ENCODE measurements at regions not wholly inside any gene's neighbourhood (a gene's known extent, or its start where the extent isn't known, plus 50 kb on each side); places are given as distances from the start of the nearest gene placed in this dataset.

DNA sequence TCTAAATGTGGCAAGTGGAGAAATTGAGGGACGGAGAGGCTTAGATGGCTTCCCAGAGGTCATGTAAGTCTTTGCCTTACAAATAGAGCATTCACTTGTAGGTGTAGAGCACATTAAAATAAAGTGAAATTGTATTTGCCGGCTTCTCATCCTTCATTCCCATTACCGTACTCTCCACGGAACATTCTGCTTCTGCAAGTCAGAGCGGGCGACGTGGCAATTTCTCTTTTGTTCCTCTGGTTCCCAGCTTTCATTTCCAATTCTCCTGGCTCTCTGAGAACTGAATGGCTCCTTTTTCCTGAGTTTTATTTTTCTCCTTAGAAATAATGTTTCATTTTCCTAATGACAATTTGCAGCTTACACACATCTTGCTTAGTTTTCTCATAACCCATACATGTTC is 51.3 kb upstream of the PFKP start:
- DNase-seq (ENCODE audit: low read depth) = no peak

- DNase-seq (ENCODE audit: low read depth) = no peak
These were observed 52.4 kb upstream of the PFKP start for GRCh38 chr10:3014968-3015367.

DNA sequence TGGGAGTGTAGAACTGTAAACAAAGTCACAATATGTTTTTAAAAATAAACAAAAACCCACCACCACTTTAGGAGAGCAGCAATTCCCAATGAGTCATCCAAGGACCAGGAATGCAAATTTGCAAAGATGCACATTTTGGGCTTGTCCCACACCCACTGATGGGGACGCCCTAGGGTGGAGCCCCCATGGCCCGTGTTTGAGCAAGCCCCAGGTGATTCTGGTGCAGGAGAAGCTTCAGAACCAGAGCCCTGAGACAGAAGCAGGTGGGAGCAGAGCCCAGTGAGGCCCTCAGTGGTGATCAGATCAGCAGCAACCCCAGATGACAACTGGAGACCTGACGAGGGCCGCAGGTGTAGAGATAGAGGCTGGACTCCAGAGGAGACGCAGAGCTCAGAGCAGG is 55.1 kb upstream of the PFKP start:
- DNase-seq (ENCODE audit: low read depth) = no peak

GRCh38 chr10:3010816-3011460 is 56.4 kb upstream of the PFKP start:
- DNase-seq (ENCODE audit: low read depth) = no peak

- DNase-seq (ENCODE audit: low read depth) = no peak
These were observed 57.0 kb upstream of the PFKP start for GRCh38 chr10:3010334-3010733.

GRCh38 chr10:3009341-3009740 is 58.0 kb upstream of the PFKP start:
- DNase-seq (ENCODE audit: low read depth) = no peak

DNA sequence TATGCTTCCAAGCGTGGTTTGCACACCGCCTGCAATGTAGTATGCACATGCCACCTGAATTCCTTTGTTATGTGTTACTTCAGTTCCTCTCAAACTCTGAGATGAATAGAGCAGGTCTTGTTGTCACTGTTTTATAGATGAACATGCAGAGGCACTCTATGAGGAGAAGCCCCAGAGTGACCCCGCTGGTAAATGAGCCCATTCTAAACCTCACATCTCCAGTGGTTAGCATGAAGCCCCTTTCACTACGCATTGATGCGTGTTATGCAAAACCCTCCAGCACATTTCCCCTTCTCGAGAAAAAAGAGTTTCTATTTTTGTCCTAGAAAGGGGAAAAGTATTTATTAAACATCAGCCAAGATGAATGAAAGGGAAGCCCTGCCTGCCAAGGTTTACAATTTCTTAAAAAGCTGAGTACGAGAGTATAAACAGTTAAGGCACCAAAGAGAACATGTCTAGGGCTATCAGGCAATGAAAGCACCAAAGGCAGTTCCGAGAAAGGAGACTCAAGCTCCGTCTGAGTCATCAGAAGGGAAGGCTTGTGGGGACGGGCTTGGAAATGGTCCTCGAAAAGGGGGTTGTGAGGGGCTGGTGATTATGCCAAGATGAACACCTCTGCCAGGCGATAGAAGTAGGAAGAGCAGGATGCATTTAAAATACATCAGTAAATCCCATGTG is 58.7 kb upstream of the PFKP start:
- no peak for DNase-seq (ENCODE audit: low read depth)

- DNase-seq (ENCODE audit: low read depth) = no peak
These were observed 60.7 kb upstream of the PFKP start for GRCh38 chr10:3006607-3007006.

DNA sequence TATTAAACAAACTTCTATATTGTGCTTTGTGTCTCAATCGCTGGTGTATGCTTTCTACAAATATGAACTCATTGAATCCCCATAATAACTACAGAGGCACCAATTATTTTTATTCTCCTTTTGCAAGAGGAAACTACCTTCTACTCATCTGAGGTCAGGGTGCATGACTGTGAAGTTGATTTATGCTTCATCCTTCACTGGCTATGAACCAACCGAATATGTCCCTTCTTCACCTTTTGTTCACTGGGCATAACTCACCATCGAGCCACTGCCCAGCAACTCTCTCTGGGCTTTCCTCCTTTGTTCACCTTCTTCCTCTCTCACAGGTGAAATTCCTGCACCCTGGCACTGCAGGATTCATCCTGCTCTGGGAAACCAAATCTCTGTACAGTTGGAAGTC is 61.3 kb upstream of the PFKP start:
- no peak for DNase-seq (ENCODE audit: low read depth)

DNA sequence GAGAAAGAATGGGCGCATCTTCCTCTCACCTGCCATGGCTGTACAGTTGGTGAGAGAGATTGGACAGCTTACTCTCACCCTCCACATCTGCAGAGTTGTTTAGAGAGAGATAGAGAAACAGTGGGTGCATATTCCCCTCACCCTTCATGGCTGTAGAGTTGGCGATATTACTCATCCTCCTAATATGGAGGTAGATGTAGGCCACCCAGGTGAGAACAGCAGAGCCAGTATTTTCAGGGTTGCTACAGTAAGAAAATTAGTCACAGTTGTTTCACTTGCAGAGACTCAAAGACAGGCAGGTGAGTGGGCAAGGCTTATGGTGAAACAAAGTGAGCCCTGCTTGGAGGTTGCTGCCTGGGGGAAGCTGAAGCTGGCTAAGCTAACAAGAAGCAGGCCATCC is 65.0 kb upstream of the PFKP start:
- DNase-seq (ENCODE audit: low read depth) = no peak

- DNase-seq (ENCODE audit: low read depth) = no peak
These were observed 67.3 kb upstream of the PFKP start for GRCh38 chr10:3000048-3000447.

DNA sequence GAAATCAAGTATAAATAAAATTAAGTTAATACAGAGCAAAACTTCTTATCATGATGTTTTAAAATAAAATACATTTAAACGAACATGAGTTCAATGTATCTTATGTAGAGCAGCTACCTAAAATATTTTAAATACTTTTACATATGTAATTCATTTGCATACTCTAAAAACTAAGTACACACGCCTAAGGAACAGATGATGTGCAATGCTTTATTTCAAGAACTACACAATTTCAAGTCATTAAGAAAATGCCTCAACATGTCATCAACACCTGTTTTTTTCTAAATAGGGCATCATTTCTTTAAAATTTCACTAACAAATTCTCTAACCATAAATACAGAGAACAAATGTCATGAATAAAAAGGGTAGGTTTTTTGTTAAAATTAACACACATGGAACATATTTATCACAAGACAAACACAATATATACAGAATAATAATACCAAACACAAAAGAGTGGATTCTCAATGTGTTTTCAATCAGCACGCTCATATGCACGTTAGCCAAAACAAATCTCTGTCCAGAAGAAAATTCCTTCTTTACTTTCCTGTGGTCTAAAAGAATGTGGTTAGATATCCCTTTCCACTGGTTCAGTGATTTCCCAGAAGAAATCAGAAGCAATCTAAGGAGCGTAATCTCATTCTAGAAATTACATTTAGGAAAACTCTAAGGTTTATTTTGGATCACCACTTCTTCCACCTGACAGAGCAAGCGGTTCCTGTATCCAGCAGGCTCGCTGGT is 73.0 kb upstream of the PFKP start:
- DNase-seq (ENCODE audit: low read depth) = no peak

- no peak for DNase-seq (ENCODE audit: low read depth)
These were observed 73.7 kb upstream of the PFKP start for GRCh38 chr10:2993636-2994035.

- DNase-seq (ENCODE audit: low read depth) = no peak
These were observed 74.7 kb upstream of the PFKP start for GRCh38 chr10:2992401-2993198.

DNA sequence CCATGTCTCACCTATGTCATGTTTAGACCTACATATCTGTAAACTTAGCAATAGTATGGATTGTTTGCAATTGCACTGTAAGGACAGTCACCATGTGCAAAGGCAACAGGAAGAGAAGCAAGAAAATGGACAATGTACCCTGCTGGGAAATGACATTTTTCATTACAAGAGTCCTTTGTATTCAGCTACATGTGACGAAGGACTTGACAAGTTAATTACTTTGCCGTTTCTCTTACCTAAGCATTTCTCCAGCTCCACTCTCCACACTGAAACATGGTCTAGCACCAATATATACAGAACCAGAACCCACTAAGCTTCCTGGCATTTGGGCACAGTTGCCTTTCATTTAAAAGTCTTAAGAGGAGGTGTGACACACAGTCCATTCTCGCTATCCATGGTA is 76.6 kb upstream of the PFKP start:
- DNase-seq (ENCODE audit: low read depth) = no peak

DNA sequence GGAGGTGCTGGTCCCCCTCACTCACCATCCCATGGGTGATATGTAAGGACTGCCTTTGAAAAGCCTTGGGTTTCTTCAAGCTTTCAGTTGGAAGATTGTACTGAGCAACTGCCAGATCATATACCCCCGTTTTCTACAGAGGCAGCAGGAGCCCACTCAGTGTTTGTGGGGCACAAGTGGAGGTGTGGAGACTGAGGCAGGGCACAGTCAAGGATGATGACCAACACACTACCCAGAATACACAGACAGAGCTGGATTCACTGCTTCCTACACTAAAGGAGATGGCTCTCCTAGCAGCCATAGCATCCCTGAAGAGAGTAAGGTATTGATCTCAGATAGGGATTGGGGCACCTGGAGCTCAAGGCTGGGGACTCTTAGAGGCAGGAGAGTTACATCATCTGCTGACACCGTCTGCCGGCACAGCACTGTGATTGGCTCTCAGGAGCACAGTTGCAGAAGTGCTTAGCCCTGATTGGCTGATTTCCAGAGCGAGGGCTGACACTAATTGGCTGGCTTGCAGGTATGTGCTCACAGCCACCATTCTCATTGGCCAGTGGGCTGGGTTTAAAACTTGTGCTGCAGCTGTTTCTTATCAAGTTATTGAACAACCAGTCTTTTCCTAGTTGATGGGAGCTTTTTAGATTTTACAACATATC is 77.9 kb upstream of the PFKP start:
- DNase-seq (ENCODE audit: low read depth) = no peak

DNA sequence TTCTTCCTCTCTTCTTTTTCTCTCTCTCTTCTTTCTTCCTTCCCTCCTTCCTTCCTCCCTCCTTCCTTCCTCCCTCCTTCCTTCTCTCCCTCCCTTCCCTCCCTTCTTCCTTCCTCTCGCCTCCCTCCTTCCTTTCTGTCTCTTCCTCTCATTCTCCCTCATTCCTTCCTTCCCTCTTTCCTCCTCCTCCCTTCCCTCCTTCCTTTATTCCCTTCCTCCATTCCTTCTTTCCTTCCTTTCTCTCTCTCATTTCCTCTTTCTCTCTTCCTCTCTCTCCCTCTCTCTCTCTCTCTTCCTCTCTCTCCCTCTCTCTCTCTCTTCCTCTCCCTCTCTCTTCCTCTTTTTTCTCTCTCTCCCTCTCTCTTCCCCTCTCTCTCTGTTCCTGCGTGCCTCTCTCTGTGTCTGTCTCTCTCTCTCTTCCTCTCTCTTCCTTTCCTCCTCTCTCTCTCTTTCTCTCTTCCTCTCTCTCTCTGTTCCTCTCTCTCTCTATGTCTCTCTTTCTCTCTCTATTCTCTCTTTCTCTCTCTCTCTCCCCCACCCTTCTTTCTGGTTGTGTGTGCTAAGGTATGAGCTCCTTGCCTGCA is 80.1 kb upstream of the PFKP start:
- no peak for DNase-seq (ENCODE audit: low read depth)

DNA sequence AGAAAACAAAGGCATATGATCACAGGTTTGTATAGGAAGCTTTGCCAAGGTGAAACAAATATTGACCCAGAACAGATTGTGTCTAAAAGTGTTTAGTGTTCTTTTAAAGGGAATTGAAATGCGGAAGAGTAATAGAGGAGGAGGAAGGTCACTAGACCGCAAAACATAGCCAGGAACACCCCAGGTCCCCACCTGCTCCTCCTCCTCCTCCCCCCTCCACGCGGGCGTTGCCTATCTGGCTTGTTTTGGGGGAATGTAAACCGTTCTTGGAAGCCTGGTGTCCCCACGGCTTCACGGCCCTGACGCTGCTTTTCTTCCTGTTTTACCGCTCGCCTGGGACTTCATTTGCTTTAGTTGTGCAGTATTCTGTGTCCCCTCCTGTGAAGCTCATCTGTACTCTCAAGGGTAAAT is 81.0 kb upstream of the PFKP start:
- DNase-seq (ENCODE audit: low read depth) = no peak

- DNase-seq (ENCODE audit: low read depth) = no peak
These were observed 81.6 kb upstream of the PFKP start for GRCh38 chr10:2985729-2986232.

DNA sequence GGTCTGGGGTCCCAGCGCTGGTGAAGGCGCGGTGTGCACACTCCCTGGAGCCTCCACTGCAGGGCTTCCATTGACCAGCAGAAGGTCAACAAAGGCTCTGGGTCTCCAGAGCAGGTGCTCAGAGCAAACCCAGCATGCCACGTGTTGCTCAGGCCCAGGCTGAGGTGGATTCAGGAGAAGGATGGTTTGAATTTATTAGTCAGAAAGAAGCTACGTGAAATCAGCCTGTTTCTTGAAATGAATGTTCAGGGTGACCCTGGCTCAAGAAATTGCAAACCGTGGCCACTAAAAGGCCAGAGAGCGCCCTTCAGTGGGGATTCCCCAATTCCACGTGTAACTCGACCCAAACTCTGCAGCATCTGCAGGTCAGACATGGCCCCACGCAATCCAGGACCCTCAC is 82.7 kb upstream of the PFKP start:
- DNase-seq (ENCODE audit: low read depth) = no peak

GRCh38 chr10:2982146-2982545 is 85.2 kb upstream of the PFKP start:
- no peak for DNase-seq (ENCODE audit: low read depth)

All from GM04504 (cell line).